ENCODE measurements at regions not wholly inside any gene's neighbourhood (a gene's known extent, or its start where the extent isn't known, plus 50 kb on each side); places are given as distances from the start of the nearest gene placed in this dataset.
"Not testable (repeated sequence)": the region's sequence is repeated elsewhere in the genome, so short reads cannot be mapped to it uniquely, and the experiment has no call there.

GRCh38 chr13:91050970-91051369 is 296.5 kb upstream of the MIR17HG start:
- DNase-seq (ENCODE audit: low read depth, low spot score): no peak

GRCh38 chr13:91052876-91053275 is 294.6 kb upstream of the MIR17HG start:
- DNase-seq (ENCODE audit: low read depth, low spot score): no peak

- DNase-seq (ENCODE audit: low read depth, low spot score): no peak
Observed at GRCh38 chr13:91053318-91054065, 294.0 kb upstream of the MIR17HG start.

- no peak for DNase-seq (ENCODE audit: low read depth, low spot score)
Observed at GRCh38 chr13:91054902-91055301, 292.6 kb upstream of the MIR17HG start.

- no peak for DNase-seq (ENCODE audit: low read depth, low spot score)
Observed at GRCh38 chr13:91056746-91057145, 290.7 kb upstream of the MIR17HG start.

GRCh38 chr13:91057507-91057906 is 290.0 kb upstream of the MIR17HG start:
- not testable (repeated sequence) for DNase-seq (ENCODE audit: low read depth, low spot score)

GRCh38 chr13:91058066-91058465 is 289.4 kb upstream of the MIR17HG start:
- peak; percentile 3 for DNase-seq (ENCODE audit: low read depth, low spot score)

GRCh38 chr13:91058919-91059318 is 288.6 kb upstream of the MIR17HG start:
- no peak for DNase-seq (ENCODE audit: low read depth, low spot score)

GRCh38 chr13:91066745-91067144 is 280.7 kb upstream of the MIR17HG start:
- no peak for DNase-seq (ENCODE audit: low read depth, low spot score)

- DNase-seq (ENCODE audit: low read depth, low spot score): no peak
Observed at GRCh38 chr13:91072486-91072885, 275.0 kb upstream of the MIR17HG start.

GRCh38 chr13:91074091-91074490 is 273.4 kb upstream of the MIR17HG start:
- no peak for DNase-seq (ENCODE audit: low read depth, low spot score)

- no peak for DNase-seq (ENCODE audit: low read depth, low spot score)
Observed at GRCh38 chr13:91076830-91077229, 270.7 kb upstream of the MIR17HG start.

GRCh38 chr13:91078093-91078679 is 269.3 kb upstream of the MIR17HG start:
- no peak for DNase-seq (ENCODE audit: low read depth, low spot score)

- no peak for DNase-seq (ENCODE audit: low read depth, low spot score)
Observed at GRCh38 chr13:91079176-91079575, 268.3 kb upstream of the MIR17HG start.

GRCh38 chr13:91085127-91085526 is 262.4 kb upstream of the MIR17HG start:
- DNase-seq (ENCODE audit: low read depth, low spot score): no peak

GRCh38 chr13:91086936-91087716 is 260.4 kb upstream of the MIR17HG start:
- DNase-seq (ENCODE audit: low read depth, low spot score): no peak

- DNase-seq (ENCODE audit: low read depth, low spot score): no peak
Observed at GRCh38 chr13:91097269-91097668, 250.2 kb upstream of the MIR17HG start.

GRCh38 chr13:91099877-91100276 is 247.6 kb upstream of the MIR17HG start:
- no peak for DNase-seq (ENCODE audit: low read depth, low spot score)

- DNase-seq (ENCODE audit: low read depth, low spot score): no peak
Observed at GRCh38 chr13:91100944-91101343, 246.5 kb upstream of the MIR17HG start.

- DNase-seq (ENCODE audit: low read depth, low spot score): no peak
Observed at GRCh38 chr13:91101381-91101780, 246.1 kb upstream of the MIR17HG start.

GRCh38 chr13:91105270-91105669 is 242.2 kb upstream of the MIR17HG start:
- DNase-seq (ENCODE audit: low read depth, low spot score): no peak

GRCh38 chr13:91106565-91106964 is 240.9 kb upstream of the MIR17HG start:
- DNase-seq (ENCODE audit: low read depth, low spot score): no peak

- no peak for DNase-seq (ENCODE audit: low read depth, low spot score)
Observed at GRCh38 chr13:91108315-91108714, 239.2 kb upstream of the MIR17HG start.
